ENCODE measurements at regions not wholly inside any gene's neighbourhood (a gene's known extent, or its start where the extent isn't known, plus 50 kb on each side); places are given as distances from the start of the nearest gene placed in this dataset.

GRCh38 chr18:39276764-39277163, 1711.2 kb upstream of the CELF4 start:
- TF ChIP-seq, protein P1, sequence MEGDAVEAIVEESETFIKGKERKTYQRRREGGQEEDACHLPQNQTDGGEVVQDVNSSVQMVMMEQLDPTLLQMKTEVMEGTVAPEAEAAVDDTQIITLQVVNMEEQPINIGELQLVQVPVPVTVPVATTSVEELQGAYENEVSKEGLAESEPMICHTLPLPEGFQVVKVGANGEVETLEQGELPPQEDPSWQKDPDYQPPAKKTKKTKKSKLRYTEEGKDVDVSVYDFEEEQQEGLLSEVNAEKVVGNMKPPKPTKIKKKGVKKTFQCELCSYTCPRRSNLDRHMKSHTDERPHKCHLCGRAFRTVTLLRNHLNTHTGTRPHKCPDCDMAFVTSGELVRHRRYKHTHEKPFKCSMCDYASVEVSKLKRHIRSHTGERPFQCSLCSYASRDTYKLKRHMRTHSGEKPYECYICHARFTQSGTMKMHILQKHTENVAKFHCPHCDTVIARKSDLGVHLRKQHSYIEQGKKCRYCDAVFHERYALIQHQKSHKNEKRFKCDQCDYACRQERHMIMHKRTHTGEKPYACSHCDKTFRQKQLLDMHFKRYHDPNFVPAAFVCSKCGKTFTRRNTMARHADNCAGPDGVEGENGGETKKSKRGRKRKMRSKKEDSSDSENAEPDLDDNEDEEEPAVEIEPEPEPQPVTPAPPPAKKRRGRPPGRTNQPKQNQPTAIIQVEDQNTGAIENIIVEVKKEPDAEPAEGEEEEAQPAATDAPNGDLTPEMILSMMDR (conservative IDR thresholded peaks at IDR 0.05; ENCODE audit: low read length): no peak
- TF ChIP-seq EZH2phosphoT487 (IDR thresholded peaks at IDR 0.05; ENCODE audit: borderline replicate concordance, low read depth, low read length): no peak
